Activated B cell treated with CpG ODN at 0.5 μM for 24 hours (primary cell): ENCODE measurements at regions not wholly inside any gene's neighbourhood (a gene's known extent, or its start where the extent isn't known, plus 50 kb on each side); places are given as distances from the start of the nearest gene placed in this dataset.

Experiments
- ATAC-seq: fragments of 200-7000 bp; cut with Tn5 transposase; one replicate; pipeline ENCODE4 v1.10.0; 2021; ENCODE audit warnings: low read depth, mild to moderate bottlenecking, moderate library complexity
- CTCF ChIA-PET: fragments of 350-600 bp; sonication (Branson Sonifier 250); formaldehyde crosslinking; loops from one replicate; lab custom pipeline; 2021; ENCODE audit warnings: antibody characterized with exemption; lab: Charles Lee
- POLR2A ChIA-PET: fragments of 350-600 bp; sonication (Branson Sonifier 250); formaldehyde crosslinking; loops from one replicate; lab custom pipeline; 2021; ENCODE audit warnings: antibody characterized with exemption; lab: Charles Lee
- DNase-seq: peaks from one replicate; pipeline ENCODE4 v3.0.0; 2022
- H3K27ac Mint-ChIP-seq: one replicate; pipeline ENCODE4 v1.8.0; 2020; ENCODE audit warnings: mixed read lengths
- H3K27me3 Mint-ChIP-seq: one replicate; pipeline ENCODE4 v1.8.0; 2021; ENCODE audit warnings: mixed read lengths
- H3K36me3 Mint-ChIP-seq: one replicate; pipeline ENCODE4 v1.8.0; 2021; ENCODE audit warnings: low read depth, mixed read lengths
- H3K4me1 Mint-ChIP-seq: one replicate; pipeline ENCODE4 v1.8.0; 2021; ENCODE audit warnings: mixed read lengths
- H3K4me3 Mint-ChIP-seq: one replicate; pipeline ENCODE4 v1.8.0; 2020; ENCODE audit warnings: mild to moderate bottlenecking, mixed read lengths
- H3K9me3 Mint-ChIP-seq: one replicate; pipeline ENCODE4 v1.8.0; 2020; ENCODE audit warnings: mixed read lengths
- CTCF ChIP-seq: fragments of 200-600 bp; IDR thresholded peaks from one replicate; pipeline ENCODE4 v1.8.0; 2022; ENCODE audit warnings: antibody characterized with exemption, mild to moderate bottlenecking
- intact Hi-C: fragments of 100-400 bp; cut with micrococcal nuclease; formaldehyde crosslinking; loops from one replicate; pipeline ENCODE4 v1.15.1; 2024

GRCh38 chr4:181475781-181476507 is 767.3 kb upstream of the TENM3 start:
- CTCF ChIA-PET, result no interaction called here
- Mint-ChIP-seq H3K4me1 (no peaks in the 10 kb centered on the region), H3K27me3 (no peaks in the 10 kb centered on the region), H3K27ac (no peak overlapping the region), H3K4me3 (no peak overlapping the region), H3K9me3 (no peaks in the 10 kb centered on the region), H3K36me3 (no peaks in the 10 kb centered on the region)
- intact Hi-C loops, result no loop called here
- DNase-seq (no peak), ATAC-seq (no peak)
- no peak for TF ChIP-seq CTCF
- POLR2A ChIA-PET, result no interaction called here

GRCh38 chr4:181476508-181476890 is 766.7 kb upstream of the TENM3 start:
- no peak for TF ChIP-seq CTCF
- DNase-seq (no peak), ATAC-seq (no peak)
- ChIA-PET CTCF (no interaction called here), POLR2A (no interaction called here)
- Mint-ChIP-seq H3K27me3 (no peaks in the 10 kb centered on the region), H3K4me3 (no peak overlapping the region), H3K36me3 (no peaks in the 10 kb centered on the region), H3K9me3 (no peaks in the 10 kb centered on the region), H3K4me1 (no peaks in the 10 kb centered on the region), H3K27ac (no peak overlapping the region)
- intact Hi-C loops, result no loop called here

DNA sequence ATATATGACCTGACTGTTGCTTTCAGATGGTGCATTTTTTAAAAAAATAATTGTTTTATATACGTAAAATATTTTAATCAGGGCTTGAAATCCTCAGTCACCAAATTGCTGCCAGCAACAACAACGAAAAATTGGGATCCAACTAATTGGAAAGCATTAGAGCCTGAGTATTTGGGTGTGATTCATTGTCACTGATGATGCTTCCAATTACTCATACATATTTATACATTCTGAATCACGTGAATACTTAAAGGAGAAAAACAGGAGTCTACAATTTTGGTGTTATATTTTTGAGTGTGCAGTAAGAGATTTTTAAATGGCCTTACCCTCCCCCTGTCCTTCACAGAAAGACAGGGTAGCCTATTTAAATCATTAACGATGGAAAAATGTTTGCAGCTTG is 765.6 kb upstream of the TENM3 start:
- POLR2A ChIA-PET, result no interaction called here
- no peaks in the 10 kb centered on the region for H3K27me3 Mint-ChIP-seq
- H3K36me3 Mint-ChIP-seq, result no peaks in the 10 kb centered on the region
- no peak overlapping the region for H3K4me3 Mint-ChIP-seq
- CTCF ChIA-PET, result no interaction called here
- intact Hi-C loops, result no loop called here
- DNase-seq (no peak), ATAC-seq (no peak)
- TF ChIP-seq CTCF, result no peak
- H3K27ac Mint-ChIP-seq, result no peak overlapping the region
- no peaks in the 10 kb centered on the region for H3K9me3 Mint-ChIP-seq
- H3K4me1 Mint-ChIP-seq, result no peaks in the 10 kb centered on the region

DNA sequence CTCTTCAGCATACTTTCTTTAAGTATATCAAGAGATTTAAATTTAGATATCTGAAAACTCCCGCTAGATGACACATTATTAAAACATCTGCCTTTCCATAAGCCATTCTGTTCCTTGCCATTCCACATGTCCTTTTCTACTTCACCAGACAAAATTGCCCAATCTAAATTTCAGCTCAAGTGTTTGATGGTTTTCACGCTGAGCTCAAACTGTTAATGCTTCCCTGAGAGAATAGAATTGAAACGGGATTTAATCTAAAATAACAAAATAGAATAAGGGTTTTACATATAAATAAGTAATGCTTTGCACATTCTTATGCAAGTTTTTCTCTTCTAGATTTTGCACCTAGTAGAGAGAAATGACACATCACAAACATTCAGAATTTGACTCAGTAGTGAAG is 764.5 kb upstream of the TENM3 start:
- H3K4me1 Mint-ChIP-seq, result no peaks in the 10 kb centered on the region
- no peaks in the 10 kb centered on the region for H3K36me3 Mint-ChIP-seq
- POLR2A ChIA-PET, result no interaction called here
- H3K4me3 Mint-ChIP-seq, result no peak overlapping the region
- no peak overlapping the region for H3K27ac Mint-ChIP-seq
- ATAC-seq (no peak), DNase-seq (no peak)
- TF ChIP-seq CTCF, result no peak
- CTCF ChIA-PET, result no interaction called here
- H3K9me3 Mint-ChIP-seq, result no peaks in the 10 kb centered on the region
- H3K27me3 Mint-ChIP-seq, result no peaks in the 10 kb centered on the region
- intact Hi-C loops, result no loop called here

GRCh38 chr4:181479141-181479540 is 764.1 kb upstream of the TENM3 start:
- no peaks in the 10 kb centered on the region for H3K27me3 Mint-ChIP-seq
- intact Hi-C loops, result no loop called here
- no peak for ATAC-seq

More at GRCh38 chr4:181479141-181479540, 764.1 kb upstream of the TENM3 start:
- Mint-ChIP-seq H3K4me3 (no peak overlapping the region), H3K9me3 (no peaks in the 10 kb centered on the region), H3K27ac (no peak overlapping the region), H3K36me3 (no peaks in the 10 kb centered on the region), H3K4me1 (no peaks in the 10 kb centered on the region)
- ChIA-PET POLR2A (no interaction called here), CTCF (no interaction called here)
- TF ChIP-seq CTCF, result no peak
- no peak for DNase-seq
